GM12873 (cell line): ENCODE measurements at regions not wholly inside any gene's neighbourhood (a gene's known extent, or its start where the extent isn't known, plus 50 kb on each side); places are given as distances from the start of the nearest gene placed in this dataset.

Experiments used
- TF ChIP-seq, protein P1 (sequence below): IDR thresholded peaks from 2 replicates; pipeline ENCODE4 v1.5.1; 2012; ENCODE audit warnings: low read depth, mild to moderate bottlenecking, moderate library complexity, low read length, control low read depth; ENCODE audit not compliant: insufficient read depth; ENCODE audit errors: missing control alignments

DNA sequence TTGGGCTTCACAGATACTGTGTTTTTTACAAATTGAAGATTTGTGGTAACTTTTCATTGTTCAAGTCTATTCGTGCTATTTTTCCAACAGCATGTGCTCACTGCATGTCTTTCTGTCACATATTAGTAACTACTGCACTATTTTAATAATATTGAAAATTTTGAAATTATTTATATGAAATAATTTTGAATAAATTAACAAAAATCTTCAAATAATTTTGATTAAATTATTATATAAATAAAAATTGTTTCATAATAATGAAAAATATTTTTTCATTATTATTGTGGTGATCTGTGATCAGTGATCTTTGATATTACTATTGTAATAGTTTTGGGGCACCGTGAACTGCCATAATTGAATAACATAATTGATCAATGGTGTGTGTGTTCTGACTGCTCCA, 204.1 kb downstream of the OGFRL1 start:
- TF ChIP-seq, protein P1, sequence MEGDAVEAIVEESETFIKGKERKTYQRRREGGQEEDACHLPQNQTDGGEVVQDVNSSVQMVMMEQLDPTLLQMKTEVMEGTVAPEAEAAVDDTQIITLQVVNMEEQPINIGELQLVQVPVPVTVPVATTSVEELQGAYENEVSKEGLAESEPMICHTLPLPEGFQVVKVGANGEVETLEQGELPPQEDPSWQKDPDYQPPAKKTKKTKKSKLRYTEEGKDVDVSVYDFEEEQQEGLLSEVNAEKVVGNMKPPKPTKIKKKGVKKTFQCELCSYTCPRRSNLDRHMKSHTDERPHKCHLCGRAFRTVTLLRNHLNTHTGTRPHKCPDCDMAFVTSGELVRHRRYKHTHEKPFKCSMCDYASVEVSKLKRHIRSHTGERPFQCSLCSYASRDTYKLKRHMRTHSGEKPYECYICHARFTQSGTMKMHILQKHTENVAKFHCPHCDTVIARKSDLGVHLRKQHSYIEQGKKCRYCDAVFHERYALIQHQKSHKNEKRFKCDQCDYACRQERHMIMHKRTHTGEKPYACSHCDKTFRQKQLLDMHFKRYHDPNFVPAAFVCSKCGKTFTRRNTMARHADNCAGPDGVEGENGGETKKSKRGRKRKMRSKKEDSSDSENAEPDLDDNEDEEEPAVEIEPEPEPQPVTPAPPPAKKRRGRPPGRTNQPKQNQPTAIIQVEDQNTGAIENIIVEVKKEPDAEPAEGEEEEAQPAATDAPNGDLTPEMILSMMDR = no peak

DNA sequence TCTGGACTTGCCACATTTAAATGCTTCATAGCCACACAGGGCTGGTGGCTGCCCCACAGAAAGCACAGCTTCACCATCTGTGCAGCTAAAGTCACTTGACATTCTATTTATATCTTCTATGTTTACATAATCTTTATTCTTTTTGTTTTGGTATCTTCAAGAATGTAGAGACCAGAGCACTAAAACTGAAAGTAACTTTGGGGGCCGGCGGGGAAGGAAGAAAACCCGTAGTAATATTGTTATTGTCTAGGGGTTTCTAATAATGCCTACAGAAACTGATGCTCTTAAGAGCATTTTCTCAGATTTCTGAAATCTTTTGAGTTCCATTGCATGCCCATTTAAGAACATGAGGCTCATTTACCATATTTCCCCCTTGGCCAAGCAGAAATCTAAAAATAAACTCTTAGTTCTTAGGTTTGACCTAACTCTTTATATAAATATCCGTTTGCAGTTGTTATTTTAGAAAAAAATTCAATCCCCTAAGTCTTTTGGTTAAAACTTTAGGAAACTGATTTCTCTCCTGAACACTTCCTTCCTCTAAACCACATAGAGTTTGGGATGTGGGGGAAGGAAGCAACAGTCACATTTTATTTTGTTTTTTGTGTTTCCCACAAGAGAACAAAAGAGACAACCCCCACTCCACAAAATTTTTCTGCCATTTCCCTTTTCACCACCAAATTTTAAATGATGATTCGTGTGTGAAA, 207.6 kb downstream of the OGFRL1 start:
- TF ChIP-seq, protein P1 = no peak

DNA sequence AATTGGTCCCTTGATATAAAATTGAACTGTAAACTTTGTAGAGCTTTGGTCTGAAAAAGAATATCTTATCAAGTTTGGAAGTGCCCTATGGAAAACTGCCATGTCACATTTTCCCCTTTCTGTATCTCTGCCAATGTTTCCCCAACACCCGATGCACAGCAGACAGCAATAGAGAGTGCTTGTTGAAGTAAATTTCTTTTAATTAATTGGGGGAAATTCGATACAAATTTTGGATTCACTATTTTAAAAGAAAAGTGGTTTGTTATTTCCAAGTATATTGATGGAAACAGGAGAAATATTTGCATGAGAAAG, 208.1 kb downstream of the OGFRL1 start:
- TF ChIP-seq, protein P1 = no peak

DNA sequence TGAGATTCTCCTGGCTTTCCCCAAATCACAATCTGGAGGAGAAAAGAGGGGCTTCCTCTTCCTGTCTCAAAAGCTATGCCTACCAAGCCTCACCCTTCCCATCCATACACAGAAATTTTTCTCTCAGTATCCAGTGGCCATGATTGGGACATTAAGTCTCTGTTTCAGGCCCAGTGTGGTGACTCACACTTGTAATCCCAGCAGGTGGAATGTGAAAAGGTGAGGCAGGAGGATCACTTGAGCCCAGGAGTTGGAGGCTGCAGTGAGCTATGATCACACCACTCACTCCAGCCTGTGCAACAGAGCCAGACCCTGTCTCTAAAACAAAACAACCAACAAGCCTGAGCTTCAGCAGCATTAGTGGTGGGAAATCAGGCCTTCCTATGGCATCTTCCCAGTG, 210.0 kb downstream of the OGFRL1 start:
- TF ChIP-seq, protein P1 = no peak

DNA sequence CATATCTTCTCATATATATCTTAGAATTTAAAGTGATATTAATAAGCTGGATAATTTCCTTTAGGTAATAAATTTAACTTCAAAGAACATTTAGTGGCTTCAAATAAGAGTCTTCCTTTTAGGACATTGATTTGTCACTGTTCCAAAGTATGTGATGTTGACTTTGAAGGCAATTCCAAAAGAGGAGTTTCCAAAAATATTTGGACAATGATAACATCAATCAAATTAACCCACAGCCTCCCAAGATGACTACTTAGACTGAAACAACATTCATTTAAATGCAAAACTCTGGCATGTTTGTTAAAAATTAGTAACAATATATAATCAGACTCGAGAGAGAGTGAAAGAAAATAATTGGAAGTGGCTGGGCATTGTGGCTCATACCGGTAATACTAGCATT, 211.1 kb downstream of the OGFRL1 start:
- TF ChIP-seq, protein P1 = no peak

DNA sequence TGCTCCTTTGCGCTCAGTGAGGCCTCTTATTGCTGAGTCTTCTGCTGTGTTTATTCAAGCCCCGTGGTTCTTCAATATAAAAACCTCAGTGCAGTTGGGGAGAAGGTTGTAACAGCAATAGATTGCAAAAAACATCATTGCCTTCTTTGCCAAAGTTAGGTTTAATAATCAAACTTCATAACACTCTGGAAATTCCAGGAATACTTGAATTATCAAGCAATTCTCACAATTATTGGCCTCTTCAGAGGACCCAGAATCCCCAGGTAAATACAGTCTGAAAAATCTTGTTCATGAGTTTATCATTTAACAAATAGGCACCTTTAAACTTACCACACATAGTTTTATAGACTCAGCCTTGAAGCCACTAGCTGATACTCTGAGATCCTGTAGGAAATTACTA, 213.6 kb downstream of the OGFRL1 start:
- TF ChIP-seq, protein P1 = no peak

DNA sequence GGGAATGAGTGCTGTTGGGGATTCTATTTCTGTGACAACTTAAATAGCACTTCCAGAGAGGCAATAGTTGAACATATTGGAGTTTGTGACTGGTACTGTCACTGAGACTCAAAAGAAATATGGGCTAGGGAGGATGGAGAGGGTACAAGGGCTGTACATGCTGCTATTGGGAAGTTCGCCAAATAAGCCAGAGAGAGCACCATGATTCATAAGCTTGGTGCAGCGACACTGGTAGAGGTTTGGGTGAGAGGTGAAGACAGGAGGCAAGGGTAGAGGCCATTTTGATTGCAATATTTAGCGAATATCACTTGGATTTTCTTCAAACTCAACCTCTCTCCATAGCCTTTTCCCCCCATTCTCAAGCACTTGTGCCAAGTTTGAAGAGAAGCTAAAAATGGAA, 214.3 kb downstream of the OGFRL1 start:
- TF ChIP-seq, protein P1 = no peak
